Mammary epithelial cell (primary cell): ENCODE measurements at regions not wholly inside any gene's neighbourhood (a gene's known extent, or its start where the extent isn't known, plus 50 kb on each side); places are given as distances from the start of the nearest gene placed in this dataset.

ENCODE experiments used
- EZH2 ChIP-seq: IDR thresholded peaks from 2 replicates; pipeline ENCODE4 v1.6.1; 2012; ENCODE audit warnings: low read length, inconsistent platforms, borderline replicate concordance
- TF ChIP-seq, protein P1 (sequence below), 2 donors: IDR thresholded peaks in 1 of 2; conservative IDR thresholded peaks in 1 of 2; 2 replicates each; pipeline ENCODE4 v1.5.1; 2011 to 2012; ENCODE audit warnings: inconsistent platforms in 2 of 2, low read length in 2 of 2, mild to moderate bottlenecking in 2 of 2, control low read depth in 1 of 2, low read depth in 1 of 2; ENCODE audit not compliant: insufficient read depth in 1 of 2; ENCODE audit errors: extremely low read depth in 1 of 2

DNA sequence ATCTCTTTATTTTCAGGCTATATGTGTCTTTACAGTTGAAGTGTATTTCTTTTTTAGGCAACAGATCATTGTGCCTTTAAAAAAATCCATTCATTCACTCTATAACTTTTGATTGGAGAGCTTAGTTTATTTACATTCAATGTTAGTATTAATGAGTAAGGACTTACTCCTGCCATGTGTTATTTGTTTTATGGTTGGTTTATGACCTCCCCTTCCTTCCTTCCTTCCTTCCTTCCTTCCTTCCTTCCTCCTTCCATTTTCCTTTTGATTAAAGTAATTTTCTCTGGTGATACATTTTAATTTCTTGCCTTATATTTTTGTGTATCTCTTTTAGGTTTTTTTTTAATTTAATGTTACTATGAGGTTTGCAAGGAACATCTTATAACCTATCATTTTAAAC lies 1005.3 kb upstream of the EPHA7 start:
- TF ChIP-seq, protein P1, sequence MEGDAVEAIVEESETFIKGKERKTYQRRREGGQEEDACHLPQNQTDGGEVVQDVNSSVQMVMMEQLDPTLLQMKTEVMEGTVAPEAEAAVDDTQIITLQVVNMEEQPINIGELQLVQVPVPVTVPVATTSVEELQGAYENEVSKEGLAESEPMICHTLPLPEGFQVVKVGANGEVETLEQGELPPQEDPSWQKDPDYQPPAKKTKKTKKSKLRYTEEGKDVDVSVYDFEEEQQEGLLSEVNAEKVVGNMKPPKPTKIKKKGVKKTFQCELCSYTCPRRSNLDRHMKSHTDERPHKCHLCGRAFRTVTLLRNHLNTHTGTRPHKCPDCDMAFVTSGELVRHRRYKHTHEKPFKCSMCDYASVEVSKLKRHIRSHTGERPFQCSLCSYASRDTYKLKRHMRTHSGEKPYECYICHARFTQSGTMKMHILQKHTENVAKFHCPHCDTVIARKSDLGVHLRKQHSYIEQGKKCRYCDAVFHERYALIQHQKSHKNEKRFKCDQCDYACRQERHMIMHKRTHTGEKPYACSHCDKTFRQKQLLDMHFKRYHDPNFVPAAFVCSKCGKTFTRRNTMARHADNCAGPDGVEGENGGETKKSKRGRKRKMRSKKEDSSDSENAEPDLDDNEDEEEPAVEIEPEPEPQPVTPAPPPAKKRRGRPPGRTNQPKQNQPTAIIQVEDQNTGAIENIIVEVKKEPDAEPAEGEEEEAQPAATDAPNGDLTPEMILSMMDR (conservative IDR thresholded peaks at IDR 0.05 in 1 of 2, IDR thresholded peaks at IDR 0.05 in 1 of 2; ENCODE audit: extremely low read depth in 1 of 2, insufficient read depth in 1 of 2, low read depth in 1 of 2, low read length in 2 of 2) = no peak
- TF ChIP-seq EZH2 = no peak
